Liver (tissue), 8 donors: ENCODE measurements at regions not wholly inside any gene's neighbourhood (a gene's known extent, or its start where the extent isn't known, plus 50 kb on each side); places are given as distances from the start of the nearest gene placed in this dataset.

Experiments used
- DNase-seq: peaks from one replicate; pipeline ENCODE4 v3.0.0-alpha.2; 2017; ENCODE audit warnings: low spot score
- H3K27ac ChIP-seq, 2 donors: one replicate each; pipeline ENCODE4 v1.7.0; 2013; ENCODE audit warnings: inconsistent platforms in 2 of 2, low read length in 2 of 2, control low read depth in 1 of 2, low read depth in 1 of 2, mild to moderate bottlenecking in 1 of 2
- H3K27me3 ChIP-seq, 4 donors: one replicate each; pipeline versions ENCODE4 v1.6.1 to v1.7.0; 2013; ENCODE audit warnings: low read length in 3 of 4, inconsistent platforms in 1 of 4, mild to moderate bottlenecking in 1 of 4, moderate library complexity in 1 of 4; ENCODE audit not compliant: control insufficient read depth in 4 of 4, insufficient read depth in 4 of 4
- H3K36me3 ChIP-seq, 4 donors: one replicate each; pipeline versions ENCODE4 v1.6.1 to v1.7.0; 2013; ENCODE audit warnings: low read length in 3 of 4, mild to moderate bottlenecking in 3 of 4, low read depth in 1 of 4, moderate library complexity in 1 of 4; ENCODE audit not compliant: control insufficient read depth in 4 of 4, insufficient read depth in 3 of 4
- H3K4me1 ChIP-seq, 4 donors: one replicate each; pipeline versions ENCODE4 v1.6.1 to v1.7.0; 2013; ENCODE audit warnings: low read length in 3 of 4, mild to moderate bottlenecking in 3 of 4, moderate library complexity in 1 of 4; ENCODE audit not compliant: control insufficient read depth in 4 of 4, insufficient read depth in 4 of 4
- H3K4me3 ChIP-seq, 3 donors: one replicate each; pipeline versions ENCODE4 v1.6.1 to v1.7.0; 2013; ENCODE audit warnings: low read length in 3 of 3, control low read depth in 1 of 3, low read depth in 1 of 3, mild to moderate bottlenecking in 1 of 3
- H3K9ac ChIP-seq, 2 donors: one replicate each; pipeline ENCODE4 v1.7.0; 2013; ENCODE audit warnings: low read length in 2 of 2, mild to moderate bottlenecking in 2 of 2, moderate library complexity in 2 of 2, control low read depth in 1 of 2, low read depth in 1 of 2
- H3K9me3 ChIP-seq, 4 donors: one replicate each; pipeline versions ENCODE4 v1.6.1 to v1.7.0; 2013; ENCODE audit warnings: low read length in 3 of 4; ENCODE audit not compliant: control insufficient read depth in 4 of 4
- EGR1 ChIP-seq, 2 donors: IDR thresholded peaks; 2 replicates each; pipeline ENCODE4 v1.6.1; 2016 to 2018; ENCODE audit warnings: antibody characterized with exemption in 2 of 2, low read depth in 2 of 2
- FOXA2 ChIP-seq: IDR thresholded peaks from 2 replicates; pipeline ENCODE4 v1.6.1; 2016; ENCODE audit warnings: antibody characterized with exemption
- GABPA ChIP-seq, 2 donors: IDR thresholded peaks in 1 of 2; conservative IDR thresholded peaks in 1 of 2; 2 replicates each; pipeline ENCODE4 v1.6.1; 2016; ENCODE audit warnings: antibody characterized with exemption in 2 of 2, mild to moderate bottlenecking in 1 of 2, moderate library complexity in 1 of 2
- HNF4A ChIP-seq, 2 donors: conservative IDR thresholded peaks; 2 replicates each; pipeline ENCODE4 v1.6.1; 2016; ENCODE audit warnings: antibody characterized with exemption in 2 of 2, mild to moderate bottlenecking in 2 of 2
- HNF4G ChIP-seq: IDR thresholded peaks from 2 replicates; pipeline ENCODE4 v1.6.1; 2016; ENCODE audit warnings: antibody characterized with exemption
- JUND ChIP-seq, 2 donors: IDR thresholded peaks; 2 replicates each; pipeline ENCODE4 v1.6.1; 2016; ENCODE audit warnings: antibody characterized with exemption in 2 of 2
- NR2F2 ChIP-seq: IDR thresholded peaks from 2 replicates; pipeline ENCODE4 v1.6.1; 2016; ENCODE audit warnings: antibody characterized with exemption
- RAD21 ChIP-seq, 2 donors: IDR thresholded peaks; 2 replicates each; pipeline ENCODE4 v1.6.1; 2016; ENCODE audit warnings: antibody characterized with exemption in 2 of 2, mild to moderate bottlenecking in 2 of 2
- RXRA ChIP-seq, 2 donors: IDR thresholded peaks; 2 replicates each; pipeline ENCODE4 v1.6.1; 2017 to 2018; ENCODE audit warnings: antibody characterized with exemption in 2 of 2, mild to moderate bottlenecking in 1 of 2
- SP1 ChIP-seq: IDR thresholded peaks from 2 replicates; pipeline ENCODE4 v1.6.1; 2018; ENCODE audit warnings: antibody characterized with exemption, mild to moderate bottlenecking
- TAF1 ChIP-seq: conservative IDR thresholded peaks from 2 replicates; pipeline ENCODE4 v1.6.1; 2016; ENCODE audit warnings: antibody characterized with exemption, mild to moderate bottlenecking
- YY1 ChIP-seq: IDR thresholded peaks from 2 replicates; pipeline ENCODE4 v1.6.1; 2016; ENCODE audit warnings: antibody characterized with exemption, mild to moderate bottlenecking
- WGBS: extraction: QIAGEN DNeasy Blood & Tissue Kit; methylation state at CpG from one replicate; pipeline ENCODE4 v1.1.7; 2013; 5-methylcytosine and 5-hydroxymethylcytosine counted together
- TF ChIP-seq, protein P1 (sequence below): IDR thresholded peaks from 2 replicates; pipeline ENCODE4 v1.6.1; 2016; ENCODE audit warnings: antibody characterized with exemption
- TF ChIP-seq, protein P2 (sequence below): IDR thresholded peaks from 2 replicates; pipeline ENCODE4 v1.6.1; 2016; ENCODE audit warnings: antibody characterized with exemption
- TF ChIP-seq, protein P3 (sequence below): IDR thresholded peaks from 2 replicates; pipeline ENCODE4 v1.6.1; 2016; ENCODE audit warnings: antibody characterized with exemption, mild to moderate bottlenecking
- TF ChIP-seq, protein P4 (sequence below): fragments of 150-350 bp; IDR thresholded peaks from 2 replicates; pipeline ENCODE4 v1.5.1; 2017; ENCODE audit warnings: improper control_type of control experiment, low read depth, low read length; ENCODE audit not compliant: missing input control
- donor health status: healthy.
- donor health status: healthy.
- donor health status: healthy.
- donor health status: healthy.
- donor health status: healthy.

DNA sequence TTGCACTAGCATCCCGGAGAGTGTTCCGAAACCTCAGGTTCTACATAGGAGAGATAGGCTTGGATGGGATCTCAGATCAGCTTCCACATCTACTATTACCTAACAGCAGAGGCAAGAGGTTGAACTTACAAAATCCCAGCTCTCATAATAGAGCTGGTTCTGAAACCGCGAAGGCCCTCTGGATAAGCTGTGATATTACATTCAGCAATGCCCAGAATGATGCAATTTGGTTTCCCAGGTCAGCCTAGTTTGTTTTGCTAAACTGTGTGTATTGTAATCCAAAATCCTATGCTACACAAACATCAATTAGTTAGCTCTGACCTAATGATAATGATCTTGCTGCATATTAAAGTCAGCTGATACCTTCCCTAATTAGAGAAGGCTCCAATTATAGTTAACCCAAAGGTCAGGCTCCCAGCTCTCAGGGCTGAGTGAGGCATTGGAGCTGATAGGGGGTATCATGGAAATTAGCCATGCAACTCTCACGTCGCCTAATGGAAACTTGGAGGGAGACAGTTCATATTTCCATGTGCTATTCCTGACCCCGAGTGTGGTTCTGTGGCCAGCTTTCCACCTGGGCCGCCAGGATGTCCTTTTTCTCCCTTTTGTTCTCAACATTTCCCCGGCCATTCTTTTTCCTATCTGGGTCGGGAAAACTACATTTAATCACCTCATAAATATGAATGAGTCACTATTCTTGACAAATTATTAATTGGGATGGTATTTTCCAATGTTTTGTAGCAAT, 278.4 kb upstream of the IRX1 start:
- TF ChIP-seq, protein P1, sequence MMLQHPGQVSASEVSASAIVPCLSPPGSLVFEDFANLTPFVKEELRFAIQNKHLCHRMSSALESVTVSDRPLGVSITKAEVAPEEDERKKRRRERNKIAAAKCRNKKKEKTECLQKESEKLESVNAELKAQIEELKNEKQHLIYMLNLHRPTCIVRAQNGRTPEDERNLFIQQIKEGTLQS: no peak
- TF ChIP-seq, protein P2, sequence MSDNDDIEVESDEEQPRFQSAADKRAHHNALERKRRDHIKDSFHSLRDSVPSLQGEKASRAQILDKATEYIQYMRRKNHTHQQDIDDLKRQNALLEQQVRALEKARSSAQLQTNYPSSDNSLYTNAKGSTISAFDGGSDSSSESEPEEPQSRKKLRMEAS: no peak
- TF ChIP-seq HNF4G: no peak
- TF ChIP-seq JUND (IDR thresholded peaks at IDR 0.05): no peak
- TF ChIP-seq, protein P3, sequence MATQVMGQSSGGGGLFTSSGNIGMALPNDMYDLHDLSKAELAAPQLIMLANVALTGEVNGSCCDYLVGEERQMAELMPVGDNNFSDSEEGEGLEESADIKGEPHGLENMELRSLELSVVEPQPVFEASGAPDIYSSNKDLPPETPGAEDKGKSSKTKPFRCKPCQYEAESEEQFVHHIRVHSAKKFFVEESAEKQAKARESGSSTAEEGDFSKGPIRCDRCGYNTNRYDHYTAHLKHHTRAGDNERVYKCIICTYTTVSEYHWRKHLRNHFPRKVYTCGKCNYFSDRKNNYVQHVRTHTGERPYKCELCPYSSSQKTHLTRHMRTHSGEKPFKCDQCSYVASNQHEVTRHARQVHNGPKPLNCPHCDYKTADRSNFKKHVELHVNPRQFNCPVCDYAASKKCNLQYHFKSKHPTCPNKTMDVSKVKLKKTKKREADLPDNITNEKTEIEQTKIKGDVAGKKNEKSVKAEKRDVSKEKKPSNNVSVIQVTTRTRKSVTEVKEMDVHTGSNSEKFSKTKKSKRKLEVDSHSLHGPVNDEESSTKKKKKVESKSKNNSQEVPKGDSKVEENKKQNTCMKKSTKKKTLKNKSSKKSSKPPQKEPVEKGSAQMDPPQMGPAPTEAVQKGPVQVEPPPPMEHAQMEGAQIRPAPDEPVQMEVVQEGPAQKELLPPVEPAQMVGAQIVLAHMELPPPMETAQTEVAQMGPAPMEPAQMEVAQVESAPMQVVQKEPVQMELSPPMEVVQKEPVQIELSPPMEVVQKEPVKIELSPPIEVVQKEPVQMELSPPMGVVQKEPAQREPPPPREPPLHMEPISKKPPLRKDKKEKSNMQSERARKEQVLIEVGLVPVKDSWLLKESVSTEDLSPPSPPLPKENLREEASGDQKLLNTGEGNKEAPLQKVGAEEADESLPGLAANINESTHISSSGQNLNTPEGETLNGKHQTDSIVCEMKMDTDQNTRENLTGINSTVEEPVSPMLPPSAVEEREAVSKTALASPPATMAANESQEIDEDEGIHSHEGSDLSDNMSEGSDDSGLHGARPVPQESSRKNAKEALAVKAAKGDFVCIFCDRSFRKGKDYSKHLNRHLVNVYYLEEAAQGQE: no peak
- no peak for TF ChIP-seq FOXA2
- no peaks in the 10 kb centered on the region for H3K36me3 ChIP-seq
- no peaks in the 10 kb centered on the region for H3K27me3 ChIP-seq
- H3K4me3 ChIP-seq: no peak overlapping the region
- H3K9ac ChIP-seq: no peak overlapping the region
- 70% methylated on average over 10 of the region's 10 CpGs for WGBS
- no peaks in the 10 kb centered on the region for H3K4me1 ChIP-seq
- H3K9me3 ChIP-seq: peaks cover 0 to 10% (median 8%) of the 10 kb centered on the region in 4 donors
- no peak for DNase-seq
- no peak overlapping the region for H3K27ac ChIP-seq

DNA sequence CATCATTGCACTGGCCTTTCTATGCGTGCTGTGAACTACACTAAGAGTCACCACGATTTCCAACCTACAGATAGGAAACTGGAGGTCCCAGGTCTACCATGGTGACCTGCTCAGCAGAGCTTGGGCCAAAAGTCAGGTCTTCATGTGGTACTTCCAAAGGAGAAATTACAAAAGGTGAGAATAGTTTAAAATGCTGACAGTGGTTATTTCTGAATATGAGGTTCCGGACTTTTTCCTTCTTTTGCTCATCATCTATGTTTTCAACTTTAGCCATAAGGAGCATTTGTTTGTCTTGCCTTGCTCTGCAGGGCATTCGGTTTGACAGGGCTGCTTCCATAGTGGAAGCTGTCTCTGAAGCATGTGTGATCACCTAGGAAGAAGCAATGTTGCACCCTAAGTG, 282.1 kb upstream of the IRX1 start:
- TF ChIP-seq FOXA2 (no peak), GABPA (IDR thresholded peaks at IDR 0.05 in 1 of 2, conservative IDR thresholded peaks at IDR 0.05 in 1 of 2) (no peak), JUND (IDR thresholded peaks at IDR 0.05) (no peak), TAF1 (no peak), EGR1 (IDR thresholded peaks at IDR 0.05; ENCODE audit: low read depth in 2 of 2) (no peak), HNF4G (no peak), YY1 (no peak), RXRA (IDR thresholded peaks at IDR 0.05) (no peak), NR2F2 (no peak), HNF4A (conservative IDR thresholded peaks at IDR 0.05) (no peak), SP1 (no peak), RAD21 (IDR thresholded peaks at IDR 0.05) (no peak)
- TF ChIP-seq, protein P1: no peak
- TF ChIP-seq, protein P3: no peak
- TF ChIP-seq, protein P4, sequence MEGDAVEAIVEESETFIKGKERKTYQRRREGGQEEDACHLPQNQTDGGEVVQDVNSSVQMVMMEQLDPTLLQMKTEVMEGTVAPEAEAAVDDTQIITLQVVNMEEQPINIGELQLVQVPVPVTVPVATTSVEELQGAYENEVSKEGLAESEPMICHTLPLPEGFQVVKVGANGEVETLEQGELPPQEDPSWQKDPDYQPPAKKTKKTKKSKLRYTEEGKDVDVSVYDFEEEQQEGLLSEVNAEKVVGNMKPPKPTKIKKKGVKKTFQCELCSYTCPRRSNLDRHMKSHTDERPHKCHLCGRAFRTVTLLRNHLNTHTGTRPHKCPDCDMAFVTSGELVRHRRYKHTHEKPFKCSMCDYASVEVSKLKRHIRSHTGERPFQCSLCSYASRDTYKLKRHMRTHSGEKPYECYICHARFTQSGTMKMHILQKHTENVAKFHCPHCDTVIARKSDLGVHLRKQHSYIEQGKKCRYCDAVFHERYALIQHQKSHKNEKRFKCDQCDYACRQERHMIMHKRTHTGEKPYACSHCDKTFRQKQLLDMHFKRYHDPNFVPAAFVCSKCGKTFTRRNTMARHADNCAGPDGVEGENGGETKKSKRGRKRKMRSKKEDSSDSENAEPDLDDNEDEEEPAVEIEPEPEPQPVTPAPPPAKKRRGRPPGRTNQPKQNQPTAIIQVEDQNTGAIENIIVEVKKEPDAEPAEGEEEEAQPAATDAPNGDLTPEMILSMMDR: no peak
- peaks cover 4 to 17% (median 8%) of the 10 kb centered on the region in 4 donors for H3K9me3 ChIP-seq
- no peaks in the 10 kb centered on the region for H3K36me3 ChIP-seq
- 76% methylated on average over 4 of the region's 4 CpGs for WGBS
- no peaks in the 10 kb centered on the region for H3K4me1 ChIP-seq
- peak overlapping the region in 1 of 3 donors; percentile 20 for H3K4me3 ChIP-seq
- H3K27me3 ChIP-seq: no peaks in the 10 kb centered on the region
- no peak for DNase-seq
- no peak overlapping the region for H3K27ac ChIP-seq
- H3K9ac ChIP-seq: no peak overlapping the region
